Hepatocyte (in vitro differentiated cells): ENCODE measurements at regions not wholly inside any gene's neighbourhood (a gene's known extent, or its start where the extent isn't known, plus 50 kb on each side); places are given as distances from the start of the nearest gene placed in this dataset.

ENCODE experiments used
- DNase-seq: peaks from one replicate; pipeline ENCODE4 v3.0.0-alpha.2; 2016; ENCODE audit warnings: low spot score
- H2AFZ ChIP-seq: fragments of 200-600 bp; sonication (generic); 2 replicates; pipeline ENCODE4 v1.6.0; 2016; ENCODE audit warnings: antibody characterized with exemption, mild to moderate bottlenecking
- H3K27ac ChIP-seq: fragments of 200-600 bp; sonication (generic); 2 replicates; pipeline ENCODE4 v1.5.1; 2016; ENCODE audit warnings: mild to moderate bottlenecking
- H3K27me3 ChIP-seq: fragments of 200-600 bp; sonication (generic); 2 replicates; pipeline ENCODE4 v1.6.1; 2016
- H3K36me3 ChIP-seq: fragments of 200-600 bp; sonication (generic); replicated peaks from 2 replicates; pipeline ENCODE4 v1.5.1; 2016; ENCODE audit warnings: low read depth; ENCODE audit not compliant: insufficient read depth
- H3K4me1 ChIP-seq: fragments of 200-600 bp; sonication (generic); 2 replicates; pipeline ENCODE4 v1.5.1; 2016; ENCODE audit warnings: mild to moderate bottlenecking, moderate library complexity; ENCODE audit not compliant: insufficient read depth
- H3K4me2 ChIP-seq: fragments of 200-600 bp; sonication (generic); 2 replicates; pipeline ENCODE4 v1.6.0; 2016
- H3K4me3 ChIP-seq: fragments of 200-600 bp; sonication (generic); 2 replicates; pipeline ENCODE4 v1.5.1; 2016; ENCODE audit warnings: mild to moderate bottlenecking
- H3K79me2 ChIP-seq: fragments of 200-600 bp; sonication (generic); 2 replicates; pipeline ENCODE4 v1.6.0; 2017; ENCODE audit warnings: mild to moderate bottlenecking
- H3K9me2 ChIP-seq: fragments of 200-600 bp; sonication (generic); replicated peaks from 2 replicates; pipeline ENCODE4 v1.6.0; 2017; ENCODE audit warnings: mild to moderate bottlenecking; ENCODE audit not compliant: insufficient read depth
- H3K9me3 ChIP-seq: fragments of 200-600 bp; sonication (generic); 2 replicates; pipeline ENCODE4 v1.5.1; 2016; ENCODE audit warnings: low read depth, mild to moderate bottlenecking
- H4K20me1 ChIP-seq: fragments of 200-600 bp; sonication (generic); 2 replicates; pipeline ENCODE4 v1.6.0; 2016; ENCODE audit warnings: mild to moderate bottlenecking; ENCODE audit not compliant: insufficient read depth, poor library complexity, severe bottlenecking
- CTCF ChIP-seq: fragments of 200-600 bp; sonication (generic); IDR thresholded peaks from 2 replicates; pipeline ENCODE4 v1.5.1; 2016; ENCODE audit warnings: antibody characterized with exemption, mild to moderate bottlenecking; ENCODE audit not compliant: poor library complexity
- EZH2 ChIP-seq: fragments of 200-600 bp; sonication (generic); IDR thresholded peaks from 2 replicates; pipeline ENCODE4 v1.6.1; 2016; ENCODE audit warnings: antibody characterized with exemption, mild to moderate bottlenecking, borderline replicate concordance
- EZH2phosphoT487 ChIP-seq: fragments of 200-600 bp; sonication (generic); IDR thresholded peaks from one replicate; pipeline ENCODE4 v1.6.1; 2018; ENCODE audit warnings: antibody characterized with exemption, mild to moderate bottlenecking, low read depth, moderate library complexity; ENCODE audit not compliant: unreplicated experiment, severe bottlenecking
- WGBS: methylation state at CpG from one replicate; pipeline ENCODE4 v1.1.6; 2016; ENCODE audit warnings: low lambda C conversion rate; ENCODE audit errors: missing lambda C conversion rate; 5-methylcytosine and 5-hydroxymethylcytosine counted together

- H3K4me1 ChIP-seq: no peaks in the 10 kb centered on the region
- DNase-seq: no peak
- no peak overlapping the region for H3K27ac ChIP-seq
- H3K9me2 ChIP-seq: no peaks in the 10 kb centered on the region
- no peaks in the 10 kb centered on the region for H3K9me3 ChIP-seq
- no peaks in the 10 kb centered on the region for H3K36me3 ChIP-seq
- WGBS: 88% methylated on average over 1 of the region's 1 CpG
- H3K4me2 ChIP-seq: no peak overlapping the region
- no peak for TF ChIP-seq EZH2phosphoT487
- no peak for TF ChIP-seq CTCF
- no peak overlapping the region for H2AFZ ChIP-seq
- no peaks in the 10 kb centered on the region for H3K79me2 ChIP-seq
- no peaks in the 10 kb centered on the region for H3K27me3 ChIP-seq
- no peak overlapping the region for H3K4me3 ChIP-seq
- no peaks in the 10 kb centered on the region for H4K20me1 ChIP-seq
Observed at GRCh38 chr4:125498981-125499380, 184.2 kb downstream of the FAT4 start.

- 93% methylated on average over 3 of the region's 3 CpGs for WGBS
- DNase-seq: no peak
- H3K9me3 ChIP-seq: no peaks in the 10 kb centered on the region
- H3K79me2 ChIP-seq: no peaks in the 10 kb centered on the region
- H2AFZ ChIP-seq: no peak overlapping the region
- TF ChIP-seq EZH2 (no peak), CTCF (no peak), EZH2phosphoT487 (no peak)
- no peaks in the 10 kb centered on the region for H3K9me2 ChIP-seq
- H3K4me3 ChIP-seq: no peak overlapping the region
- H3K36me3 ChIP-seq: no peaks in the 10 kb centered on the region
- H3K27me3 ChIP-seq: no peaks in the 10 kb centered on the region
- no peaks in the 10 kb centered on the region for H3K4me1 ChIP-seq
- no peaks in the 10 kb centered on the region for H4K20me1 ChIP-seq
- H3K27ac ChIP-seq: no peak overlapping the region
- no peak overlapping the region for H3K4me2 ChIP-seq
Observed at GRCh38 chr4:125501090-125501489, 186.3 kb downstream of the FAT4 start.

- H3K9me2 ChIP-seq: no peaks in the 10 kb centered on the region
- no peak overlapping the region for H3K4me2 ChIP-seq
- no peak overlapping the region for H3K4me3 ChIP-seq
- no peaks in the 10 kb centered on the region for H3K9me3 ChIP-seq
- DNase-seq: no peak
- WGBS: 80% methylated on average over 4 of the region's 4 CpGs
- H3K79me2 ChIP-seq: no peaks in the 10 kb centered on the region
- H2AFZ ChIP-seq: no peak overlapping the region
- TF ChIP-seq EZH2 (no peak), CTCF (no peak), EZH2phosphoT487 (no peak)
- H3K4me1 ChIP-seq: no peaks in the 10 kb centered on the region
- no peak overlapping the region for H3K27ac ChIP-seq
- no peaks in the 10 kb centered on the region for H3K27me3 ChIP-seq
- no peaks in the 10 kb centered on the region for H3K36me3 ChIP-seq
- H4K20me1 ChIP-seq: no peaks in the 10 kb centered on the region
Observed at GRCh38 chr4:125501568-125501967, 186.8 kb downstream of the FAT4 start.

- H3K27ac ChIP-seq: no peak overlapping the region
- no peaks in the 10 kb centered on the region for H3K36me3 ChIP-seq
- H3K9me3 ChIP-seq: no peaks in the 10 kb centered on the region
- H2AFZ ChIP-seq: no peak overlapping the region
- H3K79me2 ChIP-seq: no peaks in the 10 kb centered on the region
- H3K4me1 ChIP-seq: no peaks in the 10 kb centered on the region
- no peaks in the 10 kb centered on the region for H3K27me3 ChIP-seq
- H3K4me2 ChIP-seq: no peak overlapping the region
- no peaks in the 10 kb centered on the region for H4K20me1 ChIP-seq
- 84% methylated on average over 4 of the region's 4 CpGs for WGBS
- no peak overlapping the region for H3K4me3 ChIP-seq
- no peak for DNase-seq
- no peaks in the 10 kb centered on the region for H3K9me2 ChIP-seq
- TF ChIP-seq CTCF: no peak
- TF ChIP-seq EZH2: no peak
- TF ChIP-seq EZH2phosphoT487: no peak
Observed at GRCh38 chr4:125505621-125506020, 190.9 kb downstream of the FAT4 start.
